H9 (cell line): ENCODE measurements at regions not wholly inside any gene's neighbourhood (a gene's known extent, or its start where the extent isn't known, plus 50 kb on each side); places are given as distances from the start of the nearest gene placed in this dataset.

Experiments
- DNase-seq: peaks from one replicate; pipeline ENCODE4 v3.0.0-alpha.2; 2017
- H2AFZ ChIP-seq: one replicate; pipeline ENCODE4 v1.6.1; 2013; ENCODE audit warnings: mild to moderate bottlenecking, low read length, control low read depth, moderate library complexity
- H2AK5ac ChIP-seq: 2 replicates; pipeline ENCODE4 v1.6.1; 2013; ENCODE audit warnings: low read length, control low read depth, mixed read lengths; ENCODE audit not compliant: insufficient read length
- H2BK120ac ChIP-seq: one replicate; pipeline ENCODE4 v1.6.1; 2013; ENCODE audit warnings: low read depth, mild to moderate bottlenecking, low read length, control low read depth, inconsistent platforms; ENCODE audit not compliant: poor library complexity, severe bottlenecking
- H2BK12ac ChIP-seq: 2 replicates; pipeline ENCODE4 v1.6.1; 2013; ENCODE audit warnings: low read length, control low read depth, mixed read lengths, low read depth; ENCODE audit not compliant: insufficient read length
- H2BK15ac ChIP-seq: 2 replicates; pipeline ENCODE4 v1.6.1; 2013; ENCODE audit warnings: low read depth, low read length, control low read depth
- H2BK20ac ChIP-seq: one replicate; pipeline ENCODE4 v1.6.1; 2013; ENCODE audit warnings: low read depth, mild to moderate bottlenecking, low read length, control low read depth, inconsistent platforms; ENCODE audit not compliant: poor library complexity, severe bottlenecking
- H2BK5ac ChIP-seq: 2 replicates; pipeline ENCODE4 v1.6.1; 2013; ENCODE audit warnings: low read length, control low read depth, mixed read lengths; ENCODE audit not compliant: insufficient read length
- H3K14ac ChIP-seq: 2 replicates; pipeline ENCODE4 v1.6.1; 2013; ENCODE audit warnings: low read length, control low read depth; ENCODE audit not compliant: insufficient read depth
- H3K18ac ChIP-seq: 2 replicates; pipeline ENCODE4 v1.6.1; 2013; ENCODE audit warnings: low read depth, mild to moderate bottlenecking, mixed read lengths, low read length, control low read depth; ENCODE audit not compliant: insufficient read length
- H3K23ac ChIP-seq: 2 replicates; pipeline ENCODE4 v1.6.1; 2013; ENCODE audit warnings: low read length, control low read depth, mixed read lengths, low read depth; ENCODE audit not compliant: insufficient read length
- H3K23me2 ChIP-seq: 2 replicates; pipeline ENCODE4 v1.6.1; 2013; ENCODE audit warnings: low read depth, mild to moderate bottlenecking, mixed read lengths, low read length, control low read depth; ENCODE audit not compliant: insufficient read length, poor library complexity, severe bottlenecking
- H3K27ac ChIP-seq: 2 replicates; pipeline ENCODE4 v1.5.1; 2013; ENCODE audit warnings: low read length, control low read depth, mixed read lengths, low read depth; ENCODE audit not compliant: insufficient read length
- H3K27me3 ChIP-seq: 2 replicates; pipeline ENCODE4 v1.6.1; 2013; ENCODE audit warnings: low read length, control low read depth, inconsistent platforms; ENCODE audit not compliant: insufficient read depth
- H3K4ac ChIP-seq: 2 replicates; pipeline ENCODE4 v1.6.1; 2013; ENCODE audit warnings: low read depth, mild to moderate bottlenecking, control low read depth, inconsistent platforms, low read length, moderate library complexity
- H3K4me1 ChIP-seq: 2 replicates; pipeline ENCODE4 v1.6.1; 2013; ENCODE audit warnings: low read length, control low read depth, inconsistent platforms; ENCODE audit not compliant: insufficient read depth
- H3K4me2 ChIP-seq: 2 replicates; pipeline ENCODE4 v1.6.1; 2013; ENCODE audit warnings: low read length, control low read depth, mixed read lengths; ENCODE audit not compliant: insufficient read length, insufficient read depth
- H3K56ac ChIP-seq: 2 replicates; pipeline ENCODE4 v1.6.1; 2013; ENCODE audit warnings: low read depth, mild to moderate bottlenecking, mixed read lengths, low read length, control low read depth; ENCODE audit not compliant: insufficient read length
- H3K79me1 ChIP-seq: 2 replicates; pipeline ENCODE4 v1.6.1; 2013; ENCODE audit warnings: low read depth, mild to moderate bottlenecking, moderate library complexity, low read length, control low read depth, inconsistent platforms; ENCODE audit not compliant: insufficient read depth, poor library complexity, severe bottlenecking
- H3K79me2 ChIP-seq: 2 replicates; pipeline ENCODE4 v1.6.1; 2013; ENCODE audit warnings: low read length, control low read depth, inconsistent platforms; ENCODE audit not compliant: insufficient read depth
- H3K9ac ChIP-seq: 2 replicates; pipeline ENCODE4 v1.6.1; 2013; ENCODE audit warnings: low read length, control low read depth, mixed read lengths; ENCODE audit not compliant: insufficient read length; ENCODE audit errors: extremely low read depth
- H3K9me3 ChIP-seq: one replicate; pipeline ENCODE4 v1.6.1; 2013; ENCODE audit warnings: low read depth, low read length, inconsistent platforms; ENCODE audit not compliant: control insufficient read depth
- H3T11ph ChIP-seq: one replicate; pipeline ENCODE4 v1.6.1; 2013; ENCODE audit warnings: mild to moderate bottlenecking, low read length, control low read depth, inconsistent platforms
- H4K20me1 ChIP-seq: one replicate; pipeline ENCODE4 v1.6.1; 2013; ENCODE audit not compliant: control insufficient read depth, insufficient read length, insufficient read depth
- H4K5ac ChIP-seq: 2 replicates; pipeline ENCODE4 v1.6.1; 2013; ENCODE audit warnings: low read depth, mild to moderate bottlenecking, mixed read lengths, low read length, control low read depth; ENCODE audit not compliant: insufficient read length
- H4K8ac ChIP-seq: replicated peaks from 2 replicates; pipeline ENCODE4 v1.6.1; 2013; ENCODE audit warnings: low read length, control low read depth, mixed read lengths, low read depth; ENCODE audit not compliant: insufficient read length
- H4K91ac ChIP-seq: 2 replicates; pipeline ENCODE4 v1.6.1; 2013; ENCODE audit warnings: low read depth, mild to moderate bottlenecking, moderate library complexity, mixed read lengths, low read length, control low read depth; ENCODE audit not compliant: insufficient read length
- H3K27ac Mint-ChIP-seq, 3 experiments: 2 replicates in 2 of 3; 3 replicates in 1 of 3; pipeline ENCODE4 v1.8.0; 2020 to 2021; ENCODE audit warnings: mixed read lengths in 3 of 3, mild to moderate bottlenecking in 1 of 3, moderate library complexity in 1 of 3
- H3K27me3 Mint-ChIP-seq: 2 replicates; pipeline ENCODE4 v1.8.0; 2021; ENCODE audit warnings: low read depth, mild to moderate bottlenecking, moderate library complexity, mixed read lengths
- H3K36me3 Mint-ChIP-seq, 3 experiments: 2 replicates in 2 of 3; 3 replicates in 1 of 3; pipeline ENCODE4 v1.8.0; 2020 to 2021; ENCODE audit warnings: low read depth in 3 of 3, mixed read lengths in 3 of 3; ENCODE audit not compliant: insufficient read depth in 1 of 3
- H3K4me1 Mint-ChIP-seq, 2 experiments: 2 replicates each; pipeline ENCODE4 v1.8.0; 2020; ENCODE audit warnings: mixed read lengths in 2 of 2
- H3K4me3 Mint-ChIP-seq, 2 experiments: 2 replicates in 1 of 2; 3 replicates in 1 of 2; pipeline ENCODE4 v1.8.0; 2020 to 2021; ENCODE audit warnings: mild to moderate bottlenecking in 2 of 2, mixed read lengths in 2 of 2, moderate library complexity in 1 of 2
- H3K9me3 Mint-ChIP-seq, 2 experiments: 2 replicates in 1 of 2; 3 replicates in 1 of 2; pipeline ENCODE4 v1.8.0; 2020; ENCODE audit warnings: mild to moderate bottlenecking in 2 of 2, mixed read lengths in 2 of 2, moderate library complexity in 1 of 2
- CTCF ChIP-seq: fragments of 200-600 bp; sonication (generic); conservative IDR thresholded peaks from 3 replicates; pipeline ENCODE4 v1.8.0; 2021; ENCODE audit warnings: antibody characterized with exemption, mild to moderate bottlenecking
- WGBS: extraction: QIAGEN DNeasy Blood & Tissue Kit; methylation state at CpG from one replicate; pipeline ENCODE4 v1.1.7; 2013; ENCODE audit warnings: missing lambda C conversion rate, low lambda C conversion rate, mixed read lengths; ENCODE audit not compliant: insufficient read length; ENCODE audit errors: extremely low coverage; 5-methylcytosine and 5-hydroxymethylcytosine counted together

- no peak overlapping the region for H3K23ac ChIP-seq
- no CpG with 5 or more reads among the region's 13 CpGs for WGBS
- no peak overlapping the region for H3K14ac ChIP-seq
- no peak overlapping the region for H4K91ac ChIP-seq
- DNase-seq = no peak
- no peak overlapping the region for H3K27ac Mint-ChIP-seq
- H2AK5ac ChIP-seq = no peak overlapping the region
- H4K20me1 ChIP-seq = no peaks in the 10 kb centered on the region
- no peaks in the 10 kb centered on the region for H3K4me1 ChIP-seq
- H3K79me1 ChIP-seq = no peaks in the 10 kb centered on the region
- no peaks in the 10 kb centered on the region; a peak in 1 of 7 replicates for H3K36me3 Mint-ChIP-seq
- H2BK12ac ChIP-seq = no peak overlapping the region
- H3K9me3 Mint-ChIP-seq = peaks cover 2 to 6% of the 10 kb centered on the region in 2 experiments; a peak in 4 of 5 replicates
- no peak overlapping the region for H3K27ac ChIP-seq
- peaks cover 12% of the 10 kb centered on the region for H3K27me3 Mint-ChIP-seq
- H4K5ac ChIP-seq = no peak overlapping the region
- H3K56ac ChIP-seq = no peak overlapping the region
- no peak overlapping the region for H2BK5ac ChIP-seq
- no peak overlapping the region for H3T11ph ChIP-seq
- no peak overlapping the region for H3K9ac ChIP-seq
- H3K79me2 ChIP-seq = no peaks in the 10 kb centered on the region
- H3K27me3 ChIP-seq = no peaks in the 10 kb centered on the region; the same call in 1 of the 2 replicates
- peaks cover 5 to 15% of the 10 kb centered on the region in 2 experiments; a peak in 2 of 4 replicates for H3K4me1 Mint-ChIP-seq
- no peak overlapping the region for H4K8ac ChIP-seq
- H2AFZ ChIP-seq = no peak overlapping the region
- no peak overlapping the region for H3K4me3 Mint-ChIP-seq
- no peaks in the 10 kb centered on the region for H3K23me2 ChIP-seq
- H2BK15ac ChIP-seq = no peak overlapping the region
- H3K4me2 ChIP-seq = no peak overlapping the region
- H3K18ac ChIP-seq = no peak overlapping the region
- H3K4ac ChIP-seq = no peak overlapping the region
- H2BK20ac ChIP-seq = no peak overlapping the region
- TF ChIP-seq CTCF = no peak
- no peaks in the 10 kb centered on the region for H3K9me3 ChIP-seq
- H2BK120ac ChIP-seq = no peak overlapping the region
Measured at GRCh38 chr4:3673716-3674478, 92.3 kb upstream of the ADRA2C start.
